B cell (primary cell): ENCODE measurements at regions not wholly inside any gene's neighbourhood (a gene's known extent, or its start where the extent isn't known, plus 50 kb on each side); places are given as distances from the start of the nearest gene placed in this dataset.

ENCODE experiments used
- CTCF ChIP-seq: fragments of 200-600 bp; IDR thresholded peaks from one replicate; pipeline ENCODE4 v1.8.0; 2022; ENCODE audit warnings: antibody characterized with exemption, mild to moderate bottlenecking
- EZH2 ChIP-seq: IDR thresholded peaks from 2 replicates; pipeline ENCODE4 v1.6.1; 2012; ENCODE audit warnings: borderline replicate concordance, low read depth, mild to moderate bottlenecking, moderate library complexity, low read length; ENCODE audit not compliant: insufficient read depth, poor library complexity, severe bottlenecking

- TF ChIP-seq EZH2 (no peak), CTCF (no peak)
Measured at GRCh38 chr3:106759731-106760130, 617.5 kb upstream of the CCDC54 start.
